Lower leg skin (tissue), 3 donors: ENCODE measurements at regions not wholly inside any gene's neighbourhood (a gene's known extent, or its start where the extent isn't known, plus 50 kb on each side); places are given as distances from the start of the nearest gene placed in this dataset.

Source experiments
- POLR2A ChIP-seq, 2 donors: fragments of 450-650 bp; IDR thresholded peaks; one replicate each; pipeline ENCODE4 v1.6.1; 2016 to 2017; ENCODE audit warnings: antibody characterized with exemption in 2 of 2, mild to moderate bottlenecking in 1 of 2, moderate library complexity in 1 of 2
- TF ChIP-seq, protein P1 (sequence below), 3 donors: fragments of 450-650 bp; IDR thresholded peaks; one replicate each; pipeline ENCODE4 v1.5.1; 2016; ENCODE audit warnings: antibody characterized with exemption in 3 of 3, mild to moderate bottlenecking in 3 of 3, moderate library complexity in 2 of 3

DNA sequence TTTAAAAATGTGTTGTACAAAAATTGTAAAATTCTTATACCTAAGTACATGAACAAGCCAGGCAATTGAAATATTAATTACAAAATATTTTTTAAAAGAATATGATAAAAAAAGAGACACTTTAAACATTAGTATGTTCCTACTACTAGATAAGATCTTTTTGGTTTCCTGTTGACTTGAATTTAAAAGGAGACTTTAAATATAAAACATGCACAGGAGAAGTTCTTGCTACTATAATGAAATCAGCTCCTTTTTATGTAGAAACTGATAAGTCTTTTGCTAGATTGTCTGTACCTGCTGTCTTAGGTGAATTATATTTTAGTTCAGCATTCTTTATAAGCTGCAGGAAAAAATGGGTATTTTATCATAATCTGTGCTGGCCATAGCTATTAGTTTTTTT, 140.2 kb downstream of the TNFSF13B start:
- TF ChIP-seq, protein P1, sequence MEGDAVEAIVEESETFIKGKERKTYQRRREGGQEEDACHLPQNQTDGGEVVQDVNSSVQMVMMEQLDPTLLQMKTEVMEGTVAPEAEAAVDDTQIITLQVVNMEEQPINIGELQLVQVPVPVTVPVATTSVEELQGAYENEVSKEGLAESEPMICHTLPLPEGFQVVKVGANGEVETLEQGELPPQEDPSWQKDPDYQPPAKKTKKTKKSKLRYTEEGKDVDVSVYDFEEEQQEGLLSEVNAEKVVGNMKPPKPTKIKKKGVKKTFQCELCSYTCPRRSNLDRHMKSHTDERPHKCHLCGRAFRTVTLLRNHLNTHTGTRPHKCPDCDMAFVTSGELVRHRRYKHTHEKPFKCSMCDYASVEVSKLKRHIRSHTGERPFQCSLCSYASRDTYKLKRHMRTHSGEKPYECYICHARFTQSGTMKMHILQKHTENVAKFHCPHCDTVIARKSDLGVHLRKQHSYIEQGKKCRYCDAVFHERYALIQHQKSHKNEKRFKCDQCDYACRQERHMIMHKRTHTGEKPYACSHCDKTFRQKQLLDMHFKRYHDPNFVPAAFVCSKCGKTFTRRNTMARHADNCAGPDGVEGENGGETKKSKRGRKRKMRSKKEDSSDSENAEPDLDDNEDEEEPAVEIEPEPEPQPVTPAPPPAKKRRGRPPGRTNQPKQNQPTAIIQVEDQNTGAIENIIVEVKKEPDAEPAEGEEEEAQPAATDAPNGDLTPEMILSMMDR (IDR thresholded peaks at IDR 0.05) = no peak
- no peak for TF ChIP-seq POLR2A (IDR thresholded peaks at IDR 0.05)
